Neural cell (in vitro differentiated cells): ENCODE measurements at regions not wholly inside any gene's neighbourhood (a gene's known extent, or its start where the extent isn't known, plus 50 kb on each side); places are given as distances from the start of the nearest gene placed in this dataset.

Source experiments
- H2AFZ ChIP-seq: fragments of 200-600, 300-800 bp; sonication (generic), shearing (Covaris generic); 2 replicates; pipeline ENCODE4 v1.6.0; 2014; ENCODE audit warnings: low read depth, mild to moderate bottlenecking, antibody characterized with exemption, low read length, moderate library complexity
- H3F3A ChIP-seq: fragments of 200-600 bp; shearing (Covaris generic); 2 replicates; pipeline ENCODE4 v1.6.1; 2016; ENCODE audit warnings: mild to moderate bottlenecking, moderate library complexity, mixed read lengths, antibody characterized with exemption, low read length; ENCODE audit not compliant: insufficient read depth, poor library complexity, severe bottlenecking
- H3K27ac ChIP-seq: fragments of 200-600, 300-800 bp; sonication (generic), shearing (Covaris generic); 2 replicates; pipeline ENCODE4 v1.5.1; 2014; ENCODE audit warnings: mild to moderate bottlenecking, low read length, moderate library complexity
- H3K27me3 ChIP-seq: fragments of 300-800, 200-600 bp; sonication (generic), shearing (Covaris generic); 2 replicates; pipeline ENCODE4 v1.6.0; 2014; ENCODE audit warnings: mild to moderate bottlenecking, low read depth, low read length, moderate library complexity; ENCODE audit not compliant: insufficient read depth
- H3K36me3 ChIP-seq: fragments of 300-800, 200-600 bp; sonication (generic), shearing (Covaris generic); 2 replicates; pipeline ENCODE4 v1.5.1; 2014; ENCODE audit warnings: mild to moderate bottlenecking, antibody characterized with exemption, low read length, moderate library complexity; ENCODE audit not compliant: insufficient read depth
- H3K4me2 ChIP-seq: fragments of 300-800, 200-600 bp; sonication (generic), shearing (Covaris generic); 2 replicates; pipeline ENCODE4 v1.6.0; 2014; ENCODE audit warnings: mild to moderate bottlenecking, low read length
- H3K4me3 ChIP-seq: fragments of 300-800, 200-600 bp; sonication (generic), shearing (Covaris generic); 2 replicates; pipeline ENCODE4 v1.5.1; 2014; ENCODE audit warnings: mild to moderate bottlenecking, low read length, moderate library complexity
- H3K79me2 ChIP-seq: fragments of 200-600 bp; shearing (Covaris generic); replicated peaks from 2 replicates; pipeline ENCODE4 v1.6.0; 2014; ENCODE audit warnings: mild to moderate bottlenecking, low read length, moderate library complexity; ENCODE audit not compliant: insufficient read depth
- H3K9ac ChIP-seq: fragments of 300-800, 200-600 bp; sonication (generic), shearing (Covaris generic); 2 replicates; pipeline ENCODE4 v1.6.1; 2016; ENCODE audit warnings: mild to moderate bottlenecking, low read length, mixed read lengths
- H3K9me2 ChIP-seq: fragments of 200-600 bp; shearing (Covaris generic); 2 replicates; pipeline ENCODE4 v1.6.1; 2016; ENCODE audit warnings: mild to moderate bottlenecking, low read length, mixed read lengths; ENCODE audit not compliant: insufficient read depth
- H3K9me3 ChIP-seq: fragments of 200-600, 300-800 bp; sonication (generic), shearing (Covaris generic); 2 replicates; pipeline ENCODE4 v1.6.1; 2016; ENCODE audit warnings: mild to moderate bottlenecking, mixed run types, low read length, moderate library complexity, mixed read lengths
- H4K20me1 ChIP-seq: fragments of 200-600 bp; shearing (Covaris generic); 2 replicates; pipeline ENCODE4 v1.6.1; 2016; ENCODE audit warnings: mild to moderate bottlenecking, mixed run types; ENCODE audit not compliant: insufficient read depth
- EP300 ChIP-seq: fragments of 450-650 bp; conservative IDR thresholded peaks from 2 replicates; pipeline ENCODE4 v1.6.1; 2014; ENCODE audit warnings: antibody characterized with exemption, mild to moderate bottlenecking, moderate library complexity; ENCODE audit not compliant: poor library complexity, severe bottlenecking
- EZH2 ChIP-seq: fragments of 200-600, 300-800 bp; shearing (Covaris generic), sonication (generic); IDR thresholded peaks from 2 replicates; pipeline ENCODE4 v1.6.1; 2014; ENCODE audit warnings: antibody characterized with exemption, low read length, borderline replicate concordance, mild to moderate bottlenecking; ENCODE audit not compliant: insufficient read depth, poor library complexity, severe bottlenecking
- MXI1 ChIP-seq: fragments of 450-650 bp; conservative IDR thresholded peaks from 2 replicates; pipeline ENCODE4 v1.6.1; 2014; ENCODE audit warnings: antibody characterized with exemption, mild to moderate bottlenecking; ENCODE audit not compliant: poor library complexity, severe bottlenecking
- POLR2AphosphoS5 ChIP-seq: IDR thresholded peaks from 2 replicates; pipeline ENCODE4 v1.6.1; 2012
- RAD21 ChIP-seq: fragments of 450-650 bp; conservative IDR thresholded peaks from 2 replicates; pipeline ENCODE4 v1.6.1; 2014; ENCODE audit warnings: antibody characterized with exemption, mild to moderate bottlenecking, moderate library complexity
- SMC3 ChIP-seq: fragments of 450-650 bp; conservative IDR thresholded peaks from 2 replicates; pipeline ENCODE4 v1.6.1; 2014; ENCODE audit warnings: antibody characterized with exemption, mild to moderate bottlenecking, moderate library complexity; ENCODE audit not compliant: poor library complexity
- TAF1 ChIP-seq: IDR thresholded peaks from 2 replicates; pipeline ENCODE4 v1.6.1; 2012; ENCODE audit warnings: low read depth
- TF ChIP-seq, protein P1 (sequence below): fragments of 450-650 bp; IDR thresholded peaks from 2 replicates; pipeline ENCODE4 v1.5.1; 2014; ENCODE audit warnings: antibody characterized with exemption, mild to moderate bottlenecking, moderate library complexity; ENCODE audit not compliant: poor library complexity, severe bottlenecking
- TF ChIP-seq, protein P2 (sequence below): IDR thresholded peaks from 2 replicates; pipeline ENCODE4 v1.6.1; 2012; ENCODE audit warnings: borderline replicate concordance

DNA sequence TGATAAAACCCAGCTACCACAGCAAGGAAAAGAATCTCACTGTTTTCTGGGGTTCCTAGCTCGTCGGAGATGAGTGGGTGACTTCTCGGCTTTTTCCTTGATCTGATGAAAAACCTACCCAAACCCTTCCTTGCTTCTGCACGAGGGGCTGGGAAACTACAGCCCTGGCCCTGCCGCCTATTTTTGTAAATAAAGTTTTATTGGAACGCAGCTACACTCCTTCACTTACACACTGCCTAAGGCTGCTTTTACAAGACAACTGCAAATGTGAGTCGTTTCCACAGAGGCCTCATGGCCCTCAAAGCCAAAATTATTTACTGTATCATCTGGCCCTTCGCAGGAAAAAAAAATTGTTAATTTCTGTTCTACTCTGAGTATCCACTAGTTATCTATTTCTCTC lies 116.0 kb upstream of the TMPRSS2 start:
- Histone ChIP-seq H3K4me3 (no peak overlapping the region), H3K79me2 (no peaks in the 10 kb centered on the region), H3K27me3 (no peaks in the 10 kb centered on the region), H3K9ac (no peak overlapping the region), H3F3A (no peaks in the 10 kb centered on the region), H3K9me3 (no peaks in the 10 kb centered on the region), H2AFZ (no peak overlapping the region), H3K9me2 (no peaks in the 10 kb centered on the region), H3K36me3 (no peaks in the 10 kb centered on the region), H3K27ac (no peak overlapping the region), H4K20me1 (no peaks in the 10 kb centered on the region), H3K4me2 (no peak overlapping the region)
- TF ChIP-seq EP300 (no peak), EZH2 (no peak)
- TF ChIP-seq, protein P1, sequence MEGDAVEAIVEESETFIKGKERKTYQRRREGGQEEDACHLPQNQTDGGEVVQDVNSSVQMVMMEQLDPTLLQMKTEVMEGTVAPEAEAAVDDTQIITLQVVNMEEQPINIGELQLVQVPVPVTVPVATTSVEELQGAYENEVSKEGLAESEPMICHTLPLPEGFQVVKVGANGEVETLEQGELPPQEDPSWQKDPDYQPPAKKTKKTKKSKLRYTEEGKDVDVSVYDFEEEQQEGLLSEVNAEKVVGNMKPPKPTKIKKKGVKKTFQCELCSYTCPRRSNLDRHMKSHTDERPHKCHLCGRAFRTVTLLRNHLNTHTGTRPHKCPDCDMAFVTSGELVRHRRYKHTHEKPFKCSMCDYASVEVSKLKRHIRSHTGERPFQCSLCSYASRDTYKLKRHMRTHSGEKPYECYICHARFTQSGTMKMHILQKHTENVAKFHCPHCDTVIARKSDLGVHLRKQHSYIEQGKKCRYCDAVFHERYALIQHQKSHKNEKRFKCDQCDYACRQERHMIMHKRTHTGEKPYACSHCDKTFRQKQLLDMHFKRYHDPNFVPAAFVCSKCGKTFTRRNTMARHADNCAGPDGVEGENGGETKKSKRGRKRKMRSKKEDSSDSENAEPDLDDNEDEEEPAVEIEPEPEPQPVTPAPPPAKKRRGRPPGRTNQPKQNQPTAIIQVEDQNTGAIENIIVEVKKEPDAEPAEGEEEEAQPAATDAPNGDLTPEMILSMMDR: no peak

DNA sequence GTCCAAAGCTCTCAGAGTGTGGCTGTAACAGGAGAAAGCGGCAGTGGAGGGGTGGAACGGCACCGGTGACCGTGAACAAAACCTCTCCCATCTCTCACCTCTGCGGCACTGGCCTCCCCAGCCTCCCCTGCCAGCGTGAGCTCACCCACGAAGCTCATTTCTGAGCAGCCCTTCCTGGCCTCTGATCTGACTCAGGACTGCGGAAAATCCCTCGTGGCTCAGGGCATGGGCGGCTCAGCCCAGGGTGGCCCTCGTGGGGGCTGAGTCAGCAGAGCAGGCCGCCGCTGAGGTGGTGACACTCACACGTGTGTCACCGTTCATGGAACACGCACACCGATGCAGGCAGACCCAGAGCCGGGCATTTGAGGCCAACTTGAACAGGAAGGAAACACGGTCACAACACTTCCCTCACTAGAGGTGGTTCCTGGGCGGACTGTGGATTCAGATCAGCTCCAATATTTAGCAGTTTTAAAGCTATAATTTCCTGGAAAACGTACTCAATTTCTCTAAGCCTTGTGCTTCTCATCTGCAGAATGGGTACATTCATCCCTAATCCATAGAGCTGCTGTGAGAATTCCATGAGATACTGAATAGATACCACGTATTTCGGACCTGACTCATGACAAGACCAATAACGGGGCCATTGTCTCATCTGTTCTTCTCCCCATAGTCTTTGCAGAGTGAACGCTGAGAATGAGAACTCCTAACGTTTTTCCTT lies 115.0 kb upstream of the TMPRSS2 start:
- Histone ChIP-seq H3K79me2 (no peaks in the 10 kb centered on the region), H3K27ac (no peak overlapping the region), H3K4me3 (no peak overlapping the region), H3K9me2 (no peaks in the 10 kb centered on the region), H3K9me3 (no peaks in the 10 kb centered on the region), H4K20me1 (no peaks in the 10 kb centered on the region), H2AFZ (no peak overlapping the region), H3K27me3 (no peaks in the 10 kb centered on the region), H3F3A (no peaks in the 10 kb centered on the region), H3K4me2 (no peak overlapping the region), H3K9ac (no peak overlapping the region), H3K36me3 (no peaks in the 10 kb centered on the region)
- TF ChIP-seq SMC3: no peak
- no peak for TF ChIP-seq EZH2
- no peak for TF ChIP-seq POLR2AphosphoS5
- TF ChIP-seq TAF1: no peak

DNA sequence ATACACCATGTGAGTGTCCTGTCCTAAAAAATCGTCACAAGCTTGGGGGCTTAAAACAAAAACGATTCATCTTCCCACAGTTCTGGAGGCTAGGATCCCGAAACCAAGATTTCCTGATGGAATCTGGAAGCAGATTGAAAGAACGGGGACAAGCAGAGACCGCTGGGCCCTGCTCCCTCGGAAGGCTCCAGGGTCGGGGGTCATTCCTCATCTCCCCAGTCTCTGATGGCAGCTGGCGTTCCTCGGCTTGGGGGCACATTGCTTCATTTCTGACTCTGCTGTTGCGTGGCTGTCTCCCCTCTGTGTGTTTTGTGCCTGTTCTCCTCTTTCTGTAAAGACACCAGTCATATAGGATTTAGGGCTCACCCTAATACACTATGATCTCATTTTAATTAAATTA lies 114.2 kb upstream of the TMPRSS2 start:
- no peak overlapping the region for H3K9ac ChIP-seq
- no peaks in the 10 kb centered on the region for H4K20me1 ChIP-seq
- no peaks in the 10 kb centered on the region for H3K9me3 ChIP-seq
- H3K9me2 ChIP-seq: no peaks in the 10 kb centered on the region
- no peak overlapping the region for H2AFZ ChIP-seq
- no peak overlapping the region for H3K27ac ChIP-seq
- no peaks in the 10 kb centered on the region for H3F3A ChIP-seq
- no peaks in the 10 kb centered on the region for H3K79me2 ChIP-seq
- TF ChIP-seq RAD21: no peak
- TF ChIP-seq MXI1: no peak
- no peak for TF ChIP-seq EP300
- TF ChIP-seq SMC3: no peak
- no peak for TF ChIP-seq TAF1
- TF ChIP-seq EZH2: no peak
- TF ChIP-seq, protein P1: no peak
- TF ChIP-seq, protein P2, sequence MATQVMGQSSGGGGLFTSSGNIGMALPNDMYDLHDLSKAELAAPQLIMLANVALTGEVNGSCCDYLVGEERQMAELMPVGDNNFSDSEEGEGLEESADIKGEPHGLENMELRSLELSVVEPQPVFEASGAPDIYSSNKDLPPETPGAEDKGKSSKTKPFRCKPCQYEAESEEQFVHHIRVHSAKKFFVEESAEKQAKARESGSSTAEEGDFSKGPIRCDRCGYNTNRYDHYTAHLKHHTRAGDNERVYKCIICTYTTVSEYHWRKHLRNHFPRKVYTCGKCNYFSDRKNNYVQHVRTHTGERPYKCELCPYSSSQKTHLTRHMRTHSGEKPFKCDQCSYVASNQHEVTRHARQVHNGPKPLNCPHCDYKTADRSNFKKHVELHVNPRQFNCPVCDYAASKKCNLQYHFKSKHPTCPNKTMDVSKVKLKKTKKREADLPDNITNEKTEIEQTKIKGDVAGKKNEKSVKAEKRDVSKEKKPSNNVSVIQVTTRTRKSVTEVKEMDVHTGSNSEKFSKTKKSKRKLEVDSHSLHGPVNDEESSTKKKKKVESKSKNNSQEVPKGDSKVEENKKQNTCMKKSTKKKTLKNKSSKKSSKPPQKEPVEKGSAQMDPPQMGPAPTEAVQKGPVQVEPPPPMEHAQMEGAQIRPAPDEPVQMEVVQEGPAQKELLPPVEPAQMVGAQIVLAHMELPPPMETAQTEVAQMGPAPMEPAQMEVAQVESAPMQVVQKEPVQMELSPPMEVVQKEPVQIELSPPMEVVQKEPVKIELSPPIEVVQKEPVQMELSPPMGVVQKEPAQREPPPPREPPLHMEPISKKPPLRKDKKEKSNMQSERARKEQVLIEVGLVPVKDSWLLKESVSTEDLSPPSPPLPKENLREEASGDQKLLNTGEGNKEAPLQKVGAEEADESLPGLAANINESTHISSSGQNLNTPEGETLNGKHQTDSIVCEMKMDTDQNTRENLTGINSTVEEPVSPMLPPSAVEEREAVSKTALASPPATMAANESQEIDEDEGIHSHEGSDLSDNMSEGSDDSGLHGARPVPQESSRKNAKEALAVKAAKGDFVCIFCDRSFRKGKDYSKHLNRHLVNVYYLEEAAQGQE: no peak
- TF ChIP-seq POLR2AphosphoS5: no peak
- no peaks in the 10 kb centered on the region for H3K27me3 ChIP-seq
- H3K36me3 ChIP-seq: no peaks in the 10 kb centered on the region
- H3K4me3 ChIP-seq: no peak overlapping the region
- no peak overlapping the region for H3K4me2 ChIP-seq
